Neural progenitor cell (in vitro differentiated cells): ENCODE measurements at regions not wholly inside any gene's neighbourhood (a gene's known extent, or its start where the extent isn't known, plus 50 kb on each side); places are given as distances from the start of the nearest gene placed in this dataset.

ENCODE experiments used
- DNase-seq: peaks from one replicate; pipeline ENCODE4 v3.0.0-alpha.2; 2016; ENCODE audit warnings: low spot score
- H2AFZ ChIP-seq: fragments of 200-600 bp; sonication (generic); replicated peaks from 2 replicates; pipeline ENCODE4 v1.6.1; 2016; ENCODE audit warnings: antibody characterized with exemption
- H3F3A ChIP-seq: fragments of 200-600 bp; sonication (generic); 2 replicates; pipeline ENCODE4 v1.6.1; 2016; ENCODE audit warnings: antibody characterized with exemption, low read depth
- H3K27ac ChIP-seq: fragments of 200-600 bp; sonication (generic); 2 replicates; pipeline ENCODE4 v1.5.1; 2016; ENCODE audit warnings: mild to moderate bottlenecking
- H3K27me3 ChIP-seq: fragments of 200-600 bp; sonication (generic); 2 replicates; pipeline ENCODE4 v1.6.1; 2016; ENCODE audit warnings: mild to moderate bottlenecking, moderate library complexity
- H3K36me3 ChIP-seq: fragments of 200-600 bp; sonication (generic); 2 replicates; pipeline ENCODE4 v1.5.1; 2016
- H3K4me1 ChIP-seq: fragments of 200-600 bp; sonication (generic); 2 replicates; pipeline ENCODE4 v1.6.1; 2016; ENCODE audit warnings: mixed run types
- H3K4me2 ChIP-seq: fragments of 200-600 bp; sonication (generic); 2 replicates; pipeline ENCODE4 v1.6.1; 2016
- H3K4me3 ChIP-seq: fragments of 200-600 bp; sonication (generic); 2 replicates; pipeline ENCODE4 v1.5.1; 2016
- H3K79me2 ChIP-seq: fragments of 200-600 bp; sonication (generic); 2 replicates; pipeline ENCODE4 v1.6.1; 2016; ENCODE audit warnings: low read depth
- H3K9ac ChIP-seq: fragments of 200-600 bp; sonication (generic); 2 replicates; pipeline ENCODE4 v1.6.1; 2016
- H3K9me3 ChIP-seq: fragments of 200-600 bp; sonication (generic); 2 replicates; pipeline ENCODE4 v1.5.1; 2016; ENCODE audit warnings: low read depth
- H4K20me1 ChIP-seq: fragments of 200-600 bp; sonication (generic); 2 replicates; pipeline ENCODE4 v1.6.1; 2016; ENCODE audit warnings: low read depth
- H3K27ac Mint-ChIP-seq: 3 replicates; pipeline ENCODE4 v1.8.0; 2021; ENCODE audit warnings: mixed read lengths
- H3K27me3 Mint-ChIP-seq: 2 replicates; pipeline ENCODE4 v1.8.0; 2022; ENCODE audit warnings: low read depth, mild to moderate bottlenecking, inconsistent platforms, moderate library complexity, mixed read lengths; ENCODE audit not compliant: insufficient read depth
- H3K36me3 Mint-ChIP-seq: 3 replicates; pipeline ENCODE4 v1.8.0; 2021; ENCODE audit warnings: mixed read lengths
- H3K4me1 Mint-ChIP-seq: 3 replicates; pipeline ENCODE4 v1.8.0; 2021; ENCODE audit warnings: mixed read lengths
- H3K4me3 Mint-ChIP-seq: 3 replicates; pipeline ENCODE4 v1.8.0; 2021; ENCODE audit warnings: mild to moderate bottlenecking, moderate library complexity, mixed read lengths
- H3K9me3 Mint-ChIP-seq: 3 replicates; pipeline ENCODE4 v1.8.0; 2020; ENCODE audit warnings: mixed read lengths
- CTCF ChIP-seq: fragments of 200-600 bp; sonication (generic); IDR thresholded peaks from 2 replicates; pipeline ENCODE4 v1.5.1; 2017; ENCODE audit warnings: antibody characterized with exemption, mild to moderate bottlenecking
- EZH2 ChIP-seq: fragments of 200-600 bp; sonication (generic); IDR thresholded peaks from 2 replicates; pipeline ENCODE4 v1.6.1; 2017; ENCODE audit warnings: antibody characterized with exemption, mild to moderate bottlenecking, moderate library complexity
- EZH2phosphoT487 ChIP-seq: fragments of 200-600 bp; sonication (generic); IDR thresholded peaks from 2 replicates; pipeline ENCODE4 v1.6.1; 2017; ENCODE audit warnings: antibody characterized with exemption

- peaks cover 4% of the 10 kb centered on the region for H3K27me3 Mint-ChIP-seq
- H3K27ac Mint-ChIP-seq, result no peak overlapping the region
- H3K4me3 ChIP-seq, result no peak overlapping the region
- DNase-seq, result no peak
- no peaks in the 10 kb centered on the region for H3K79me2 ChIP-seq
- H3K9me3 ChIP-seq, result no peaks in the 10 kb centered on the region
- no peaks in the 10 kb centered on the region for H3K36me3 Mint-ChIP-seq
- no peaks in the 10 kb centered on the region for H3K36me3 ChIP-seq
- no peak overlapping the region for H2AFZ ChIP-seq
- no peaks in the 10 kb centered on the region for H3K4me1 Mint-ChIP-seq
- H3K9ac ChIP-seq, result no peak overlapping the region
- no peak overlapping the region for H3K4me2 ChIP-seq
- H3K27ac ChIP-seq, result no peak overlapping the region
- H3K4me3 Mint-ChIP-seq, result no peak overlapping the region
- no peaks in the 10 kb centered on the region for H3F3A ChIP-seq
- H4K20me1 ChIP-seq, result no peaks in the 10 kb centered on the region
- H3K27me3 ChIP-seq, result no peaks in the 10 kb centered on the region
- no peaks in the 10 kb centered on the region for H3K9me3 Mint-ChIP-seq
- TF ChIP-seq EZH2, result no peak
- TF ChIP-seq EZH2phosphoT487, result no peak
- no peak for TF ChIP-seq CTCF
- no peaks in the 10 kb centered on the region for H3K4me1 ChIP-seq
Observed at GRCh38 chr3:107881509-107881908, 209.3 kb downstream of the CD47 start.

DNA sequence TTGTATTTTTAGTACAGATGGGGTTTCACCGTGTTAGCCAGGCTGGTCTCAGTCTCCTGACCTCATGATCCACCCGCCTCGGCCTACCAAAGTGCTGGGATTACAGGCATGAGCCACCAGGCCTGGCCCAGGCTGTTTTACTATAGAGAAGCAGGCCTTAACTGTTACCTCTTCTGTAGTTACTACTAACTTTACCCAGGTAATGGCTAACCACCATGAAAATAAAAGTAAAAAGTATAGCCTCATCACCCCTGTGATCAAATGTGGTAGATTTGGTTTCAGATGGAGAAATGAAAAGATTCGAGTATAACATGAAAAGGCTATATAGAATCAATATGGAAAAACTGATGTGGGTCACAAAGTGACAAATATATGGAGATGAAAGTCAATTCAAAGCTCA lies 210.1 kb downstream of the CD47 start:
- no peaks in the 10 kb centered on the region for H3K9me3 Mint-ChIP-seq
- H3K27me3 Mint-ChIP-seq, result peaks cover 4% of the 10 kb centered on the region
- Histone ChIP-seq H3F3A (no peaks in the 10 kb centered on the region), H3K27ac (no peak overlapping the region), H3K4me1 (no peaks in the 10 kb centered on the region), H3K4me2 (no peak overlapping the region), H3K9me3 (no peaks in the 10 kb centered on the region), H2AFZ (no peak overlapping the region), H3K27me3 (no peaks in the 10 kb centered on the region), H3K79me2 (no peaks in the 10 kb centered on the region), H3K36me3 (no peaks in the 10 kb centered on the region), H3K4me3 (no peak overlapping the region), H4K20me1 (no peaks in the 10 kb centered on the region), H3K9ac (no peak overlapping the region)
- H3K27ac Mint-ChIP-seq, result no peak overlapping the region
- DNase-seq, result no peak
- no peak overlapping the region for H3K4me3 Mint-ChIP-seq
- H3K36me3 Mint-ChIP-seq, result no peaks in the 10 kb centered on the region
- TF ChIP-seq CTCF, result no peak
- no peak for TF ChIP-seq EZH2
- no peak for TF ChIP-seq EZH2phosphoT487
- no peaks in the 10 kb centered on the region for H3K4me1 Mint-ChIP-seq

DNA sequence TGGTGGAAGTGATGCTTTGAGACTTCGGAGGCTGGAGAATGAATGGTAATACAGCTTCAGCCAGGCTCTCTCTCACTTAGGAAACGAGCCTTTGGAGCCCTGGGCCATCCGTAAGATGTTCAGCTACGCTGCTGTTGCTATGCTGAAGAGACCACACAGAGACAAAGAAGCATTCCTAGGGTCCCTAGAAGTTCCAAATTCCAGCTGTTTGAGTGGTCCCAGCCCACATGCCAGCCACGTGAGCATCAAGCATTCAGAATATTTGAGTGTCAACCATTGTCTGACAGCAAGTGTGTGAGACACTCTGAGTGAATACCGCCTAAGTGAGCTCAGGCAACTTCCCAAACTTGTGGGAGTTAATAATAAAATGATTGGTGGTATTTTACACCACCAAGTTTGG lies 212.9 kb downstream of the CD47 start:
- Histone ChIP-seq H3K36me3 (no peaks in the 10 kb centered on the region), H3K9ac (no peak overlapping the region), H3K4me2 (no peak overlapping the region), H3K4me1 (no peaks in the 10 kb centered on the region), H4K20me1 (no peaks in the 10 kb centered on the region), H3F3A (no peaks in the 10 kb centered on the region), H2AFZ (peak overlapping the region; percentile 15), H3K27ac (no peak overlapping the region), H3K79me2 (no peaks in the 10 kb centered on the region), H3K27me3 (no peaks in the 10 kb centered on the region), H3K4me3 (no peak overlapping the region), H3K9me3 (no peaks in the 10 kb centered on the region)
- peak; percentile 18 for DNase-seq
- Mint-ChIP-seq H3K4me1 (no peaks in the 10 kb centered on the region), H3K27ac (no peak overlapping the region), H3K9me3 (no peaks in the 10 kb centered on the region), H3K36me3 (no peaks in the 10 kb centered on the region), H3K4me3 (no peak overlapping the region), H3K27me3 (peaks cover 4% of the 10 kb centered on the region)
- no peak for TF ChIP-seq EZH2
- TF ChIP-seq CTCF, result no peak
- no peak for TF ChIP-seq EZH2phosphoT487
